ENCODE measurements at regions not wholly inside any gene's neighbourhood (a gene's known extent, or its start where the extent isn't known, plus 50 kb on each side); places are given as distances from the start of the nearest gene placed in this dataset.

DNA sequence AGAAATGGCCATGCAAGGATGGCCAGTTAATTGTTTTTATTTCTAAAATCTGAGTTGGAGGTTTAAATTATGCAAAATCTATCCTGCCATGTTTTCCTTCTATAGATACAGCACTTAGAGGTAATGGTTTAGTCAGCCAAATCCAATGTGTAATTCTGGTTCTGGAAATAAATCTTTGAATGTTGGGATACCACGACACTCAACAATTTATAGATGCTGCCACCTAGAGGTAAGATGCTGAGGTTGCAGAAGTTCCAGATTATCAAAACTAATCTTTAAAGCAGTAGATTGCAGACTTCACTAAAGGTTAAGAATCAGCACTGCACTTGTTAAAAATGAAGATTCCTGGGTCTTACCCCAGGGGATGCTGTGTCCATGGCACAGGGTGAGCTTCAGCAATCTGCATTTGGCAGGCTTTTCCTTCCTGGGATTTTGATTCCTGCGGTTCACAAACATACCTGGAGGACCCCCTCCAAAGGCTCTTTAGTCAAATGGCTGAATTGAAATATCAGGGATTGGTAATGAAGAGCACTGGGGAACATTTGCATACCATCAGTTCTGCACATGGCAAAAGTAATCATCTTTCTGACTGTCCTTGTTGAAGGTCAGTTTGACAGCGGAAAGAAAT lies 53.4 kb upstream of the ANO4 start:
- peak; percentile 63 for DNase-seq

DNA sequence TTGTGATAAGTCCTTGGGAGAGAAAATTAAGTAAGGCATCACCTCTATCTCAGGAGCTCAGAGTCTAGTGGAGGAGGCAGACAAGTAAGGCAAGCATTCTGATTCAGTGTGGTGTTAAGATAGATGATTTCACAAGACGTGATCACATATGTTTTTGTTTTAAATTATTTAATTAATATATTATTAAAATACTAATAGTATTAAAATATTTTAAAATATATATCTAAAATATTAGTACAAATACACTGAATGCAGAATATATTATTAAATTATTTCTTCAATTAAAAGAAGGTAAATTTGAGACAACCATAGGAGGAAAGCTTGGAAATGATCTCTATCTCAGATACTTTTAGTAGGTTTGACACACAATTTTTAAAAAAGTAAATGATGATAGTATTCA lies 51.5 kb upstream of the ANO4 start:
- DNase-seq = no peak

Data from NCI-H69 (cell line).